ENCODE measurements at regions not wholly inside any gene's neighbourhood (a gene's known extent, or its start where the extent isn't known, plus 50 kb on each side); places are given as distances from the start of the nearest gene placed in this dataset.

DNA sequence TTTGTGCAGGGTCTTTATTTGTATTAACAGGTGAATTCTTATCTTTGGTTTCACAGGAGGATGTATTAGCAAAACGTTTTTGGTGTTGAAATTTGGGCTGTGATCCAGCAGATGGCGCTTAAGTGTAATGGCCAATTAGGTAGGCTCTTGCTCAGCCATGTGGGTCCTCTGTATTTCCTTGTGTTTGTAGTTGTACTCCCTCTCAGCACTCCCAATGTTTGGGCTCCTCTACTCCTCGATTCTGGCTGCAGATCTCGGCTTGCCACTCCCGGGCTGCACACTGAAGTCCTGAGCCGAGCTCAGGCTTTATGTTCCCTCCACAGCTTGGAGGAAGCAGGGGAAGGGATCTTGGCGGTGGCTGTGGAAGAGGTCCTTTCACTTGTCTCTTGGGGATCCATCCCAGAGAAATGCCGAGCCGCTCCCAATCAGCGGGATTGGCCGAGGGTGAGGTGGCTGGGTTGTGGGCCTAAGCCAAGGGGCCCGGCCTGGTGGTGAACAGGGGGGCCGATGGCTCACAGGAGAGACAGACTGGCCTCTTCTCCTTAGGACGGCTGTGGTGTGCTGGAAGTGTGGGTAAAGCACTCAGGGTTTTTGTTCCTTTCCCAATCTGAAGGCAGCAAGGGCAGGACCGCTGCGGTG, 133.7 kb downstream of the AEBP2 start:
- TF ChIP-seq TCF4 (CRISPR knock-in tag; IDR thresholded peaks at IDR 0.05; ENCODE audit: borderline replicate concordance), result no peak
- no peak for TF ChIP-seq ISL1 (CRISPR knock-in tag; IDR thresholded peaks at IDR 0.05)
- TF ChIP-seq BACH2 (CRISPR knock-in tag; IDR thresholded peaks at IDR 0.05; ENCODE audit: borderline replicate concordance), result no peak
- TF ChIP-seq, protein P1, sequence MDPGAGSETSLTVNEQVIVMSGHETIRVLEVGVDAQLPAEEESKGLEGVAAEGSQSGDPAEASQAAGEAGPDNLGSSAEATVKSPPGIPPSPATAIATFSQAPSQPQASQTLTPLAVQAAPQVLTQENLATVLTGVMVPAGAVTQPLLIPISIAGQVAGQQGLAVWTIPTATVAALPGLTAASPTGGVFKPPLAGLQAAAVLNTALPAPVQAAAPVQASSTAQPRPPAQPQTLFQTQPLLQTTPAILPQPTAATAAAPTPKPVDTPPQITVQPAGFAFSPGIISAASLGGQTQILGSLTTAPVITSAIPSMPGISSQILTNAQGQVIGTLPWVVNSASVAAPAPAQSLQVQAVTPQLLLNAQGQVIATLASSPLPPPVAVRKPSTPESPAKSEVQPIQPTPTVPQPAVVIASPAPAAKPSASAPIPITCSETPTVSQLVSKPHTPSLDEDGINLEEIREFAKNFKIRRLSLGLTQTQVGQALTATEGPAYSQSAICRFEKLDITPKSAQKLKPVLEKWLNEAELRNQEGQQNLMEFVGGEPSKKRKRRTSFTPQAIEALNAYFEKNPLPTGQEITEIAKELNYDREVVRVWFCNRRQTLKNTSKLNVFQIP (CRISPR knock-in tag; IDR thresholded peaks at IDR 0.05; ENCODE audit: borderline replicate concordance, low read depth), result no peak
- TF ChIP-seq ZNF8 (CRISPR knock-in tag; IDR thresholded peaks at IDR 0.05), result no peak
- TF ChIP-seq ESRRG (CRISPR knock-in tag; IDR thresholded peaks at IDR 0.05), result no peak
- TF ChIP-seq, protein P2, sequence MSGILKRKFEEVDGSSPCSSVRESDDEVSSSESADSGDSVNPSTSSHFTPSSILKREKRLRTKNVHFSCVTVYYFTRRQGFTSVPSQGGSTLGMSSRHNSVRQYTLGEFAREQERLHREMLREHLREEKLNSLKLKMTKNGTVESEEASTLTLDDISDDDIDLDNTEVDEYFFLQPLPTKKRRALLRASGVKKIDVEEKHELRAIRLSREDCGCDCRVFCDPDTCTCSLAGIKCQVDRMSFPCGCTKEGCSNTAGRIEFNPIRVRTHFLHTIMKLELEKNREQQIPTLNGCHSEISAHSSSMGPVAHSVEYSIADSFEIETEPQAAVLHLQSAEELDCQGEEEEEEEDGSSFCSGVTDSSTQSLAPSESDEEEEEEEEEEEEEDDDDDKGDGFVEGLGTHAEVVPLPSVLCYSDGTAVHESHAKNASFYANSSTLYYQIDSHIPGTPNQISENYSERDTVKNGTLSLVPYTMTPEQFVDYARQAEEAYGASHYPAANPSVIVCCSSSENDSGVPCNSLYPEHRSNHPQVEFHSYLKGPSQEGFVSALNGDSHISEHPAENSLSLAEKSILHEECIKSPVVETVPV (CRISPR knock-in tag; IDR thresholded peaks at IDR 0.05), result no peak
- no peak for TF ChIP-seq RARB (CRISPR knock-in tag; IDR thresholded peaks at IDR 0.05)
- TF ChIP-seq ZFP30 (CRISPR knock-in tag; IDR thresholded peaks at IDR 0.05), result no peak
- TF ChIP-seq, protein P3, sequence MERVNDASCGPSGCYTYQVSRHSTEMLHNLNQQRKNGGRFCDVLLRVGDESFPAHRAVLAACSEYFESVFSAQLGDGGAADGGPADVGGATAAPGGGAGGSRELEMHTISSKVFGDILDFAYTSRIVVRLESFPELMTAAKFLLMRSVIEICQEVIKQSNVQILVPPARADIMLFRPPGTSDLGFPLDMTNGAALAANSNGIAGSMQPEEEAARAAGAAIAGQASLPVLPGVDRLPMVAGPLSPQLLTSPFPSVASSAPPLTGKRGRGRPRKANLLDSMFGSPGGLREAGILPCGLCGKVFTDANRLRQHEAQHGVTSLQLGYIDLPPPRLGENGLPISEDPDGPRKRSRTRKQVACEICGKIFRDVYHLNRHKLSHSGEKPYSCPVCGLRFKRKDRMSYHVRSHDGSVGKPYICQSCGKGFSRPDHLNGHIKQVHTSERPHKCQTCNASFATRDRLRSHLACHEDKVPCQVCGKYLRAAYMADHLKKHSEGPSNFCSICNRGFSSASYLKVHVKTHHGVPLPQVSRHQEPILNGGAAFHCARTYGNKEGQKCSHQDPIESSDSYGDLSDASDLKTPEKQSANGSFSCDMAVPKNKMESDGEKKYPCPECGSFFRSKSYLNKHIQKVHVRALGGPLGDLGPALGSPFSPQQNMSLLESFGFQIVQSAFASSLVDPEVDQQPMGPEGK (CRISPR knock-in tag; IDR thresholded peaks at IDR 0.05; ENCODE audit: borderline replicate concordance), result no peak
- TF ChIP-seq ZFP3 (CRISPR knock-in tag; IDR thresholded peaks at IDR 0.05), result no peak
- no peak for TF ChIP-seq ZNF70 (CRISPR knock-in tag; IDR thresholded peaks at IDR 0.05)
- TF ChIP-seq OSR1 (CRISPR knock-in tag; IDR thresholded peaks at IDR 0.05), result no peak
- TF ChIP-seq SNAI2 (CRISPR knock-in tag; IDR thresholded peaks at IDR 0.05), result no peak
- ATAC-seq, result no peak

DNA sequence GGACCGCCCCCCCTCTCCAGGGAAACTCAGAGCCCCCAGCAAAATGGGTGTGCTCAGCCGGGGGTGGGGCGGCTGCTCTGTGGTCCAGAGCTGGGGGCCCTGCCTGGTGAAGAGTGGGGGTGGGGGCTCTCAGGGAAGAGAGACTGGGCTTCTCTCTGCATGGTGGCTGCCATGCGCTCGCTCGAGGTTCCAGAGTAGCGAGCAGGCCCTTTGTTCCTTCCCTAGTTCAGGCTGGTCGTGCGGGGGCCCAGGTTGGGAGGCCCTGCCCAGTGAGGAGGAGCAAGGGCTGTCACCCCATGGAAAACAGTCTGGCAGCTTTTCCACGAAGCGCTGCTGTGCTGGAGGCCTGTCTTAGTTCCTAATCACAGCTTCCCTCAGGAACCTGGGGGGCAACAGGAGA, 134.6 kb downstream of the AEBP2 start:
- TF ChIP-seq, protein P1 (CRISPR knock-in tag; IDR thresholded peaks at IDR 0.05; ENCODE audit: borderline replicate concordance, low read depth), result no peak

DNA sequence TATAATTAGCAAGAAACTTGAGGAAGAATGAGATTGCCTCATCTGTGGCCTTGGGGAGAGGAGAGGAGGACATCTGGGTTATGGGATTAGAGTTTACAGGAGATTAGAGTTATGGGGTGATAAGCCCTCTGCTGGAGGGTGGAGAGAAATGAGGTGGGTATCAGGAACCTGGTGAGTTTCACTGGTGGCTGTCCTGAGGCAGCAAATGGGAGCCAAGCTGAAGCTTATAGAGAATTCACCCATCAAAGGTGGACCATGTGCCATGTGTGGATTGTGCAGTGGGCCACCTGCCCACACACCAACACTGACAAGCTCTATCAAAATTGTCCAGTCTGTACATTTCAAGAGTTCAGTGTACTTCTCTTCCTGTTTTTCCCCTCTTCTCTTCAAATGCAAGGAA, 135.3 kb downstream of the AEBP2 start:
- TF ChIP-seq TOX (CRISPR knock-in tag; IDR thresholded peaks at IDR 0.05; ENCODE audit: borderline replicate concordance) (no peak), ESRRG (CRISPR knock-in tag; IDR thresholded peaks at IDR 0.05) (no peak), SNAI2 (CRISPR knock-in tag; IDR thresholded peaks at IDR 0.05) (no peak), ZC3H10 (CRISPR knock-in tag; IDR thresholded peaks at IDR 0.05) (no peak), ARNTL (CRISPR knock-in tag; IDR thresholded peaks at IDR 0.05; ENCODE audit: borderline replicate concordance, low read depth) (no peak)
- no peak for ATAC-seq

More for the DNA sequence above, 134.6 kb downstream of the AEBP2 start:
- ATAC-seq, result no peak

DNA sequence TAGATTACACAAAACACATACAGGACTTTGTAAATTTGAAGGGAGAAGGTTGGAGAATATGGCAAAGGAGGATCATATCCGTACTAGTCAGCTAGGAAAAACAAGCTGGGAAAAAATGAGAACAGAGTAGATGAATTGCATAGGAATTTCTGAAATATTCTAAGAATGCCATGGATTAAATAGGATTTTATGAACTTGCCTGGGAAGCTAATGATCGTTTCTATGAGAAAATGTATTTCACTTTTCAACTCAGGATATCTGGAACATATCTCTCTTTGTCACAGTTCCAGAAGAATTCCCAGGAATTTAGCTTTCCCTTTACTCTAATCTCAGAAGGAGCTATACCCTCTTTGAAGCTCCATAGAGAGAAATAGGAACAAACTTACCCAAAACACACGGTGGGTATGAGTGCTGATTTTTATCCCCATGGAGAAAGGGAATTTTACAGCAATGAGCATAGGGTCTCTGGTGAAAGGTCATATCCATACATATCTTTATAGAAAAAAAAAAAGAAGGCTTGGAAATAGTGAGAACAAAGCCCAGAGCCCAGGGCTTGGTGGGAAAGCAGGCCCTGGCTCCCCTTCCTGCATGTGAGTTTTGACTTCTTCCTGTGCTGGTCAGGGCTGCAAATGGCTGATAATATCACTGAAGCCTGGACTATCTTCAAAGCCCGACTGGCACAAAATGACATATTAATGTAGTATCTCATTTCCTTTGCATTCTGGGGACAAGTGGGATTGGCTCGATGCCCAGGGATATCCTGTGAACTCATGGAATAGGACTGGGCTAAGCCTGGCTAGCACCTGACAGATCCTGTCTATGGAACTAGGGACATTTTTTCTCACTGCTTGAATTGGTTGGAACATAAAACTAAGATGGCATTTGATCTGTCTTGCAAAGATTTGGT, 136.3 kb downstream of the AEBP2 start:
- ATAC-seq, result peak; percentile 89
- TF ChIP-seq, protein P1 (CRISPR knock-in tag; IDR thresholded peaks at IDR 0.05; ENCODE audit: borderline replicate concordance, low read depth), result no peak
- TF ChIP-seq TOX (CRISPR knock-in tag; IDR thresholded peaks at IDR 0.05; ENCODE audit: borderline replicate concordance) (no peak), PPARA (CRISPR knock-in tag; IDR thresholded peaks at IDR 0.05; ENCODE audit: borderline replicate concordance) (no peak), BACH2 (CRISPR knock-in tag; IDR thresholded peaks at IDR 0.05; ENCODE audit: borderline replicate concordance) (no peak), TCF4 (CRISPR knock-in tag; IDR thresholded peaks at IDR 0.05; ENCODE audit: borderline replicate concordance) (peak; percentile 91), ZFP30 (CRISPR knock-in tag; IDR thresholded peaks at IDR 0.05) (no peak), RARB (CRISPR knock-in tag; IDR thresholded peaks at IDR 0.05) (no peak), ISL1 (CRISPR knock-in tag; IDR thresholded peaks at IDR 0.05) (peak; percentile 79), ESRRG (CRISPR knock-in tag; IDR thresholded peaks at IDR 0.05) (peak; percentile 77; the same call in 1 of the 2 replicates), OSR1 (CRISPR knock-in tag; IDR thresholded peaks at IDR 0.05) (no peak), ZFP3 (CRISPR knock-in tag; IDR thresholded peaks at IDR 0.05) (peak; percentile 83), ARNTL (CRISPR knock-in tag; IDR thresholded peaks at IDR 0.05; ENCODE audit: borderline replicate concordance, low read depth) (no peak), CSDC2 (CRISPR knock-in tag; IDR thresholded peaks at IDR 0.05) (no peak)
- TF ChIP-seq, protein P3 (CRISPR knock-in tag; IDR thresholded peaks at IDR 0.05; ENCODE audit: borderline replicate concordance), result no peak
- TF ChIP-seq, protein P2 (CRISPR knock-in tag; IDR thresholded peaks at IDR 0.05), result no peak

Measured in SK-N-SH treated with all-trans-retinoic acid at 6 μM for 48 hours (cell line).